ENCODE measurements at regions not wholly inside any gene's neighbourhood (a gene's known extent, or its start where the extent isn't known, plus 50 kb on each side); places are given as distances from the start of the nearest gene placed in this dataset.

- Histone ChIP-seq H3K36me3 (ENCODE audit: control insufficient read depth in 4 of 4, insufficient read depth in 3 of 4, low read depth in 1 of 4, low read length in 3 of 4) (no peaks in the 10 kb centered on the region), H3K4me3 (ENCODE audit: low read depth in 1 of 3, low read length in 3 of 3) (no peak overlapping the region), H3K27ac (ENCODE audit: low read depth in 1 of 2, low read length in 2 of 2) (no peak overlapping the region), H3K27me3 (ENCODE audit: control insufficient read depth in 4 of 4, insufficient read depth in 4 of 4, low read length in 3 of 4) (no peaks in the 10 kb centered on the region), H3K9ac (ENCODE audit: low read depth in 1 of 2, low read length in 2 of 2) (no peak overlapping the region), H3K9me3 (ENCODE audit: control insufficient read depth in 4 of 4, low read length in 3 of 4) (no peaks in the 10 kb centered on the region), H3K4me1 (ENCODE audit: control insufficient read depth in 4 of 4, insufficient read depth in 4 of 4, low read length in 3 of 4) (peaks cover 0 to 8% (median 3%) of the 10 kb centered on the region in 4 donors)
- DNase-seq (ENCODE audit: low spot score), result no peak
- WGBS, result 14% methylated on average over 3 of the region's 3 CpGs
- TF ChIP-seq ZBTB33 (IDR thresholded peaks at IDR 0.05) (no peak), NR2F2 (IDR thresholded peaks at IDR 0.05) (peak; percentile 32), RAD21 (IDR thresholded peaks at IDR 0.05) (peak; percentile 18 to 50), YY1 (IDR thresholded peaks at IDR 0.05) (peak; percentile 12), REST (IDR thresholded peaks at IDR 0.05) (no peak), FOXA2 (IDR thresholded peaks at IDR 0.05) (peak; percentile 55), JUND (IDR thresholded peaks at IDR 0.05) (peak; percentile 18 to 56), HNF4A (conservative IDR thresholded peaks at IDR 0.05) (no peak), RXRA (IDR thresholded peaks at IDR 0.05) (peak; percentile 33 to 51), SP1 (IDR thresholded peaks at IDR 0.05) (peak; percentile 23), ATF3 (IDR thresholded peaks at IDR 0.05) (peak; percentile 18), MAX (IDR thresholded peaks at IDR 0.05) (peak; percentile 25)
These were observed 612.9 kb upstream of the TBL1XR1 start for GRCh38 chr3:177810162-177810623.

GRCh38 chr3:177811112-177811511 lies 613.8 kb upstream of the TBL1XR1 start:
- Histone ChIP-seq H3K4me3 (ENCODE audit: low read depth in 1 of 3, low read length in 3 of 3) (no peak overlapping the region), H3K9ac (ENCODE audit: low read depth in 1 of 2, low read length in 2 of 2) (no peak overlapping the region), H3K36me3 (ENCODE audit: control insufficient read depth in 4 of 4, insufficient read depth in 3 of 4, low read depth in 1 of 4, low read length in 3 of 4) (no peaks in the 10 kb centered on the region), H3K9me3 (ENCODE audit: control insufficient read depth in 4 of 4, low read length in 3 of 4) (no peaks in the 10 kb centered on the region), H3K27ac (ENCODE audit: low read depth in 1 of 2, low read length in 2 of 2) (no peak overlapping the region), H3K27me3 (ENCODE audit: control insufficient read depth in 4 of 4, insufficient read depth in 4 of 4, low read length in 3 of 4) (no peaks in the 10 kb centered on the region), H3K4me1 (ENCODE audit: control insufficient read depth in 4 of 4, insufficient read depth in 4 of 4, low read length in 3 of 4) (peaks cover 0 to 8% (median 3%) of the 10 kb centered on the region in 4 donors)
- no peak for DNase-seq (ENCODE audit: low spot score)
- 92% methylated on average over 3 of the region's 3 CpGs for WGBS
- TF ChIP-seq JUND (IDR thresholded peaks at IDR 0.05) (no peak), NR2F2 (IDR thresholded peaks at IDR 0.05) (no peak), GABPA (IDR thresholded peaks at IDR 0.05 in 1 of 2, conservative IDR thresholded peaks at IDR 0.05 in 1 of 2) (no peak), SP1 (IDR thresholded peaks at IDR 0.05) (no peak), EGR1 (IDR thresholded peaks at IDR 0.05; ENCODE audit: low read depth in 2 of 2) (no peak), ATF3 (IDR thresholded peaks at IDR 0.05) (no peak), YY1 (IDR thresholded peaks at IDR 0.05) (no peak), HNF4A (conservative IDR thresholded peaks at IDR 0.05) (no peak), MAX (IDR thresholded peaks at IDR 0.05) (no peak), RXRA (IDR thresholded peaks at IDR 0.05) (no peak), REST (IDR thresholded peaks at IDR 0.05) (no peak), TAF1 (conservative IDR thresholded peaks at IDR 0.05) (no peak), HNF4G (IDR thresholded peaks at IDR 0.05) (no peak)
